ENCODE measurements at regions not wholly inside any gene's neighbourhood (a gene's known extent, or its start where the extent isn't known, plus 50 kb on each side); places are given as distances from the start of the nearest gene placed in this dataset.
A peak's percentile ranks its signal among the peaks of the same experiment; 100 is the strongest.

DNA sequence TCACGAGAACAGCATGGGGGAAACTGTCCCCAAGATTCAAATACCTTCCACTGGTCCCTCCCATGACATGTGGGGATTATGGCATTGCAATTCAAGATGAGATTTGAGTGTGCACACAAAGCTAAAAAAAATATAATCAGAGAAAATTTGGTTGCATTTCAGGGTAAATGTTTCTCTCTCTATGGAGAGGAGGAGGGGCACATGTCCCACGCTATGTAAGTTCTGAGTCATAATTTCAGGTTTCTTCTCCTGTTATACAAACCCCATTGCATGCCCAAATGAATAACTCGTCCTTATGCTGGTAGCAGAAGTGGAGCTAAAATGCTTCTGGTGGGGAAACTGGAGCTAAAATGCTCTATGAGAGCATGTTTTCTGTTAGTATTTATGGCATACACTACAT is 209.7 kb upstream of the DCBLD2 start:
- DNase-seq (ENCODE audit: low read depth, low spot score) = no peak
- H3K27me3 ChIP-seq (ENCODE audit: control insufficient read depth, insufficient read depth, low read length) = no peaks in the 10 kb centered on the region
- POLR2A ChIA-PET = no interaction called here
- no peak overlapping the region for H3K27ac ChIP-seq (ENCODE audit: low read depth, low read length)
- H3K9me3 ChIP-seq (ENCODE audit: control insufficient read depth, insufficient read depth, low read length) = no peaks in the 10 kb centered on the region
- TF ChIP-seq CTCF (IDR thresholded peaks at IDR 0.05; ENCODE audit: low read depth, low read length) = no peak
- no peak overlapping the region for H3K4me3 ChIP-seq (ENCODE audit: low read depth, low read length)
- CTCF ChIA-PET = interaction anchor here (2.2 kb wide), 1 partner anchor 88 kb away, joined by 7 read pairs; no protein-coding TSS in a partner anchor

GRCh38 chr3:99110401-99110800 is 208.9 kb upstream of the DCBLD2 start:
- DNase-seq (ENCODE audit: low read depth, low spot score) = no peak
- Histone ChIP-seq H3K27me3 (ENCODE audit: control insufficient read depth, insufficient read depth, low read length) (no peaks in the 10 kb centered on the region), H3K27ac (ENCODE audit: low read depth, low read length) (no peak overlapping the region), H3K4me3 (ENCODE audit: low read depth, low read length) (no peak overlapping the region), H3K9me3 (ENCODE audit: control insufficient read depth, insufficient read depth, low read length) (no peaks in the 10 kb centered on the region)
- no peak for TF ChIP-seq CTCF (IDR thresholded peaks at IDR 0.05; ENCODE audit: low read depth, low read length)
- ChIA-PET CTCF (interaction anchor here (1.6 kb wide), 1 partner anchor 63 kb away, joined by 5 read pairs; no protein-coding TSS in a partner anchor), POLR2A (no interaction called here)

DNA sequence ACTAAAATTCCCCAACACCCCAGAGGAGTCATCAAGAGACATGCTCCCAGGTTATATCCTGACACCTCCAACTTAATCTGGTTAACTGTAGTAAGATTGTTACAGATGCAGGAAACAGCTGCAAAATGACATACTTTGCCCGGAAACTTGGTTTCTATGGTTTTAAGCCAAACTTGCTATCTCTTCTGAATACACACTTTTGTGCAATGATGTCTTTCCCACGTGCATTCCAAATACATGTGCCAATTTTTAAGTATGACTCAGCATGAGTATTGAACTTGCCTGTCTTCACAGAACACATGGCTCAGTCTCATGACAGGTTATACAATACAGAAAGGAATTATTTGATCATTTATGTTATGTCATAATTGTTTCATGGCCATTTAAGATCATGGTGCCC is 207.0 kb upstream of the DCBLD2 start:
- CTCF ChIA-PET = interaction anchor here (1.0 to 1.2 kb wide), 2 partner anchors 65 to 85 kb away, joined by 3 to 6 read pairs; no protein-coding TSS in a partner anchor
- peak; percentile 91 for DNase-seq (ENCODE audit: low read depth, low spot score)
- Histone ChIP-seq H3K4me3 (ENCODE audit: low read depth, low read length) (no peak overlapping the region), H3K27ac (ENCODE audit: low read depth, low read length) (no peak overlapping the region), H3K9me3 (ENCODE audit: control insufficient read depth, insufficient read depth, low read length) (no peaks in the 10 kb centered on the region), H3K27me3 (ENCODE audit: control insufficient read depth, insufficient read depth, low read length) (no peaks in the 10 kb centered on the region)
- no peak for TF ChIP-seq CTCF (IDR thresholded peaks at IDR 0.05; ENCODE audit: low read depth, low read length)
- POLR2A ChIA-PET = no interaction called here

DNA sequence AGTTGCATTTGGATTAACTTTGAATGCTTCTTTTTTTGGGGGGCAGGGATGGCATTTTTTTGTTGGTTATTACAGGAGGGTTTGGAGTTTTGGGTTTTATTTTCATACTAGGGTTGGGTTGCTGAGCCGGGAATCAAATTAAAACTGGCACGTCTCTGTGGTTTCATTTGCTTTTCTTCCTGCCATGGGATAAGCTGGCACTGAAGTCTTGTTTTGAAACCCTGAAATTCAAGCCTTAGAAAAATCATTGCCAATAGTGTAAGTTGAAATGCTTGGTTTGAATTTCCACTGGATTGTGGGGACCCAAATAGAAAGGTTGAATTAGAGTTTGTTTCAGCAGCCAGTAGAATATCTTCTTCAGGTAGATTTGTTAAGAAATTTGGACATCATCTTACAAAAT is 193.1 kb upstream of the DCBLD2 start:
- no peaks in the 10 kb centered on the region for H3K27me3 ChIP-seq (ENCODE audit: control insufficient read depth, insufficient read depth, low read length)
- CTCF ChIA-PET = no interaction called here
- TF ChIP-seq CTCF (IDR thresholded peaks at IDR 0.05; ENCODE audit: low read depth, low read length) = no peak
- H3K4me3 ChIP-seq (ENCODE audit: low read depth, low read length) = no peak overlapping the region
- no peak overlapping the region for H3K27ac ChIP-seq (ENCODE audit: low read depth, low read length)
- no peak for DNase-seq (ENCODE audit: low read depth, low spot score)
- POLR2A ChIA-PET = no interaction called here
- H3K9me3 ChIP-seq (ENCODE audit: control insufficient read depth, insufficient read depth, low read length) = no peaks in the 10 kb centered on the region

DNA sequence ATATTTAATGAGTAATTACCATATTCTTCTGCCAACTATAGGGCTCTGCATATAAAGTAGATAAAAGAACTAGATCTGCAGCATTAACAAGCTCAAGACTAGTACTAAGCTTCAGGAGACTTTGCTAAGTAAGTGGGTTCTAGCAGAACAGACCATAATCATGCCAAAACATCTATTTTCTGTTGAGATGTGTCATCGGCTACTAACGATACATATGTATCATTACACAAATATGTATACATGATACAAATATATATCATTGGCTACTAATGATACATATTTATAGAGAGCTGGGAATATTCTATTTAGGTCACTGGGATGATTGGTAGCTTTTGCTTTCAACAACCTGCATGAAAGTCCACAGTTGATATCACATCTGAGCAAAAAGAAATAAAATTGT is 185.8 kb upstream of the DCBLD2 start:
- POLR2A ChIA-PET = no interaction called here
- CTCF ChIA-PET = no interaction called here
- no peak for TF ChIP-seq CTCF (IDR thresholded peaks at IDR 0.05; ENCODE audit: low read depth, low read length)
- peaks cover 2% of the 10 kb centered on the region for H3K27me3 ChIP-seq (ENCODE audit: control insufficient read depth, insufficient read depth, low read length)
- H3K4me3 ChIP-seq (ENCODE audit: low read depth, low read length) = no peak overlapping the region
- H3K27ac ChIP-seq (ENCODE audit: low read depth, low read length) = no peak overlapping the region
- no peak for DNase-seq (ENCODE audit: low read depth, low spot score)
- no peaks in the 10 kb centered on the region for H3K9me3 ChIP-seq (ENCODE audit: control insufficient read depth, insufficient read depth, low read length)

Measured in AG04450 (cell line).